ENCODE measurements at regions not wholly inside any gene's neighbourhood (a gene's known extent, or its start where the extent isn't known, plus 50 kb on each side); places are given as distances from the start of the nearest gene placed in this dataset.

DNA sequence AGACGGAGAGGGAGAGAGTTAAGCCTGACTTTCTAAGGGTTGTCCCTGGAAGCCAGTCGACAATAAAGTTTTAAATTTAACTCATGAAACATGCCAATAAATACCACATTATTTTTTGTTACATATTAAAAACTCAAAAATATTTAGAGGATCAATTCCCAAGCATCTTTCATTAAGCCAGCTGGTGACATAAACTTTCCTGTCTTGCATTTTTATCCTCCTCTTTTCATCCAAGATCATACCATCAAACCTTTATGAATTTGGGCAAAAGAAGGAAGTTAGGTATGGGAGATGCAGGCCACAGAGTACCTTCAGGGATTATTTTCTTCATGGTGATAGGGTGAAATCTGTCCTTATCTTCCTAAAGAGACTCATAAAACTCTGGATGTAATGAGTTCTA lies 178.3 kb upstream of the FBXL17 start:
- TF ChIP-seq, protein P1, sequence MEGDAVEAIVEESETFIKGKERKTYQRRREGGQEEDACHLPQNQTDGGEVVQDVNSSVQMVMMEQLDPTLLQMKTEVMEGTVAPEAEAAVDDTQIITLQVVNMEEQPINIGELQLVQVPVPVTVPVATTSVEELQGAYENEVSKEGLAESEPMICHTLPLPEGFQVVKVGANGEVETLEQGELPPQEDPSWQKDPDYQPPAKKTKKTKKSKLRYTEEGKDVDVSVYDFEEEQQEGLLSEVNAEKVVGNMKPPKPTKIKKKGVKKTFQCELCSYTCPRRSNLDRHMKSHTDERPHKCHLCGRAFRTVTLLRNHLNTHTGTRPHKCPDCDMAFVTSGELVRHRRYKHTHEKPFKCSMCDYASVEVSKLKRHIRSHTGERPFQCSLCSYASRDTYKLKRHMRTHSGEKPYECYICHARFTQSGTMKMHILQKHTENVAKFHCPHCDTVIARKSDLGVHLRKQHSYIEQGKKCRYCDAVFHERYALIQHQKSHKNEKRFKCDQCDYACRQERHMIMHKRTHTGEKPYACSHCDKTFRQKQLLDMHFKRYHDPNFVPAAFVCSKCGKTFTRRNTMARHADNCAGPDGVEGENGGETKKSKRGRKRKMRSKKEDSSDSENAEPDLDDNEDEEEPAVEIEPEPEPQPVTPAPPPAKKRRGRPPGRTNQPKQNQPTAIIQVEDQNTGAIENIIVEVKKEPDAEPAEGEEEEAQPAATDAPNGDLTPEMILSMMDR (IDR thresholded peaks at IDR 0.05; ENCODE audit: low read depth, low read length, poor library complexity, severe bottlenecking): no peak
- TF ChIP-seq EZH2phosphoT487 (IDR thresholded peaks at IDR 0.05; ENCODE audit: borderline replicate concordance, low read length): no peak

Measured in DOHH2 (cell line).